ENCODE measurements at regions not wholly inside any gene's neighbourhood (a gene's known extent, or its start where the extent isn't known, plus 50 kb on each side); places are given as distances from the start of the nearest gene placed in this dataset.

- DNase-seq (ENCODE audit: low read depth in 2 of 2) = no peak
Measured at GRCh38 chr18:67597759-67598158, 81.2 kb upstream of the DSEL start.

- no peak for DNase-seq (ENCODE audit: low read depth in 2 of 2)
Measured at GRCh38 chr18:67596003-67596402, 79.5 kb upstream of the DSEL start.

DNA sequence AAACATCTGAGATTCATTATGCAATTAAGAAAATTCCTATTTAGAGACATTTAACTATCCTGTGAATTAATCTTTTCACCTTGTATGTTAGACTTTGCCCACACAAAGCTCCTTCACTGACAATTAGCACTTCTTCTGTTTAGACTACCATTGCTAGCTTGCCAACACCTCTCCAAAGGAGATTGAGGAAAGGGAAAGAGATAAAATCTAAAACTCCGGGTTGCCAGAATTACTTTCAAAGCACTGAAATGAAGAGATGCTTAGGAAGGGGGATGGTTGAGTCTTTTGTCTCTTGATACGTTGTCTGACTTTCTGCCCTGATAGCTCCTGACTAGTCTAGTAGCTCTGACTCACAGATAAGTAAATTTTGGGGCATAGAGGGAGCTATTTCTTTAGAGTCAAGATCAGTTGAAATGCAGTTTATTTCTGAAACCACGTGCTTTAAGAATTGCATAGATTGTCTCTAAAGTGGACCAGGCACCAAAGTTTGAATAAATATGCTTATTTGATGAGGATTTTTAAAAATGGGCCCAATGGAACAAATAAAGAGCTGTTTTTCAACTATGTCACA lies 74.1 kb upstream of the DSEL start:
- DNase-seq (ENCODE audit: low read depth in 2 of 2) = no peak

DNA sequence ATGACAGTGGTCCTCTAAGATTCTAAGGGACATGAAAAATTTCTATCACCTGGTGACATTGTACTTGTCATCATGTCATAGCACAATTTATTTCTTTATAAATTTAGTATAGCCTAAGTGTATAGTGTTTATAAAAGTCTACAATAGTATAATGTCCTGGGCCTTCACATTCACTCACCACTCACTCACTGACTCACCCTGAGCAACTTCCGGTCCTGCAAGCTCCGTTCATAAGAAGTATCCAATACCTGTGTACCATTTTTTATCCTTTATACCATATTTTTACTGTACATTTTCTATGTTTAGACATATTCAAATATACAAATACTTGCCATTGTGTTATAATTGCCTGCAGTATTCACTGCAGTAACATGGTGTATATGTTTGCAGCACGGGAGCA lies 72.8 kb upstream of the DSEL start:
- DNase-seq (ENCODE audit: low read depth in 2 of 2) = no peak

- DNase-seq (ENCODE audit: low read depth in 2 of 2) = no peak
Measured at GRCh38 chr18:67586101-67586500, 69.6 kb upstream of the DSEL start.

- no peak for DNase-seq (ENCODE audit: low read depth in 2 of 2)
Measured at GRCh38 chr18:67583621-67584020, 67.1 kb upstream of the DSEL start.

- DNase-seq (ENCODE audit: low read depth in 2 of 2) = no peak
Measured at GRCh38 chr18:67582488-67582887, 66.0 kb upstream of the DSEL start.

- no peak for DNase-seq (ENCODE audit: low read depth in 2 of 2)
Measured at GRCh38 chr18:67581178-67581577, 64.7 kb upstream of the DSEL start.

DNA sequence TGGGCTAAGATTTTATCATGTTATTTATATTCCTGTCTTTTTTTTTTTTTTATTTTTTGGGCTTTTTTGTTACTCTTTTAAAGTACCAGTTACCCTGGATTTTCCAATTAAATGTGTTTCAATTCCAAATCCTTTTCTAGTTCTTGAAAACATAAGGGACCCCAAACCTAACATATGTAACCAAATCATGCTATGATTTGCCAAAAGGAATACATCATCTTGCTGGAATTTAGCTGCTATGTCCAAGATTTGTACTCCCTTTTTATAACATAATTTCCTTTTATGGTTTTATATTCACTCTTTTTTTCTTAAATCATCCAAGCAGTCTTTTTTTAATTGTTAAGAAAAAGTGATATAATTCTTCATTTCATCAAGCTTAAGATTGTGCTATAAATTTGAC lies 60.9 kb upstream of the DSEL start:
- no peak for DNase-seq (ENCODE audit: low read depth in 2 of 2)

DNA sequence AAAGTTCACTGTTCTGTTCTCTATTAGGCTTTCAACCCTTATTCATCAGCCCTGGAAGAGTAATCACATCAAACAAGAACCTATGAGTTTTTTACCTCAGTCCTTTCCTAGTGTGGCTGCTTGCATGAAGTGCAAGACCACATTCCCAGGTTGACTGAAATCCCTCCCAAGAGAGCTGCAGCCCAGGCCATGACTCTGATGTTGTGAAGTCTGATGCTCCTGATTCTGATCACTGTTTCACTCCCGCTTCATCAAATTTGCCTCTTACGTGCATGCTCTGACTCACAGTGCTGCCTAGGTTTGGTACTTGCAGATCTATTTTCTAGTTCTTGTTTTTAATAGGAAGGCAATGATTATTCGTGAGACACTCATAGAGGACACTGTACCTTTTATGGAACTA lies 58.2 kb upstream of the DSEL start:
- no peak for DNase-seq (ENCODE audit: low read depth in 2 of 2)

DNA sequence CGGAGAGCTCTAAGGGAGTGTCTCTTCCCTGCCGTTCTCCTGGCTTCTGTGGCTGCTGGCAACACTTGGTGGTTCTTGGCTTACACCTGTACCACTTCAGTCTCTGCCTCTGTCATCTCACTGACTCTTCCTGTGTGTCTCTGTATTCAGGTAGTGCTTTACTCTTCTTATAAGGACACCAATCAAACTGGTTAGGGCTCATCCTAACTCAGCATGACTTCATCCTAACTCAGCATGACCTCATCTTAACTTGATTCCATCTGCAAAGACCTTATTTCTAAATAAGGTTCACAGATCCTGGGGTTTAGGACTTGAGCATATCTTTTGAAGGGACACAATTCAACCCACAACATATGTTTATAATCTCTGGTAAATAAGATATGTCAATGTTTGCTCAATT lies 51.6 kb upstream of the DSEL start:
- no peak for DNase-seq (ENCODE audit: low read depth in 2 of 2)

All from stimulated activated CD4-positive, alpha-beta T cell treated with anti-CD3 and anti-CD28 coated beads, Interleukin-4, amount 100 ng/mL, for 48 hours (primary cell).